GM18867 (cell line): ENCODE measurements at regions not wholly inside any gene's neighbourhood (a gene's known extent, or its start where the extent isn't known, plus 50 kb on each side); places are given as distances from the start of the nearest gene placed in this dataset.

Experiments used
- ATAC-seq: cut with Tn5 transposase; IDR thresholded peaks from one replicate; pipeline ENCODE4 v1.9.1; 2021; ENCODE audit warnings: mild to moderate bottlenecking, moderate library complexity; ENCODE audit not compliant: unreplicated experiment

DNA sequence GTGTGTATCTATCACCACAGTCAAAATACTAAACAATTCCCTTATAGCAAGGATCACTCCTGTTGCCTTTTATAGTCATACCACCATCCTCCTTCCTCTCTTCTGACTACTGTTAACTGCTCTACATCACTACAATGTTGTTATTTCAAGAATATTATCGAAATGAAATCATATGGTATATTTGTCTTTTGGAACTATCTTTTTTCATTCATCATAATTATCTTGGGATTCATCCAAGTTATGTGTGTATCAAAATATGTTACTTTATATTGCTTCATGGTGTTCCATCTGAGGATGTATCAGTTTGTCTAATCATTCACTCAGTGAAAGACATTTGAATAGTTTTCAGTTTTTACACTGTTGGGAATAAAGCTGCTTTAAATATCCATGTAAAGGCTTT is 1423.0 kb upstream of the PIK3C3 start:
- no peak for ATAC-seq

DNA sequence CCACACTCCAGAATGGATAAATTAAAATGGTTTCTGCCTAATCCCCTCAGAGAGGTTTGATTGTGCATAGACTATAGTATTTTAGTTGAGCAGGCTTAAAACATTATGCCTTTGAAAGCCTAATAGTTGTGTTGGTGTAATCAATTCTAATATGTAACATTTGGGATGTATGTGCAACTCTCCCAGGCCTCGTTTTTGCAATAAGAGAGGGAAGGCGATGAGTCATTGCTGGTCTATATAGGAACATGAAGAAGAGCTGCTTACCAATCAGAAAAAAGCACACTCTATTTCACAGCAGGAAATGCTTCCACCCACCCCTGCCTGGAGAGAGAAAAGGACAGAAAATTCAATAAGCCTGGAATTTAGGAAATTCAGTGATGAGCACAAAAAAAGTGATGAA is 1424.0 kb upstream of the PIK3C3 start:
- ATAC-seq = no peak

DNA sequence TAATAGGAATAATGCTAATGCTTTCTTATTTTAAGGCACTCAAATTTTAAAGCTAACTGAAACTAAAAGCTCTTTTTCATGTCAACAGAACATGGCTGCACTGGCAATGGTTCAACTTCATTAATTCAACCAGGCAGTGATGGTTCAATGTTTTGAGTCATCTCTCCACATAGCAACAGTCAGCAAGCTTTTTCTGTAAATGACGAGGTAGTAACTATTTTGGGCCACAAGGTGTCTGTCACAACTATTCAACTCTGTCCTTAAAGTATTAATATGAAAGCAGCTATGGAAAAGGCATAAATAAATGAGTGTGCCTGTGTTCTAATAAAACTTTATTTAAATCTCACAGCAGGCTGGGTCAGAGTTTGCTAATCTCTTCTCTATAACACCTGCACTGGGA is 1425.6 kb upstream of the PIK3C3 start:
- ATAC-seq = no peak

DNA sequence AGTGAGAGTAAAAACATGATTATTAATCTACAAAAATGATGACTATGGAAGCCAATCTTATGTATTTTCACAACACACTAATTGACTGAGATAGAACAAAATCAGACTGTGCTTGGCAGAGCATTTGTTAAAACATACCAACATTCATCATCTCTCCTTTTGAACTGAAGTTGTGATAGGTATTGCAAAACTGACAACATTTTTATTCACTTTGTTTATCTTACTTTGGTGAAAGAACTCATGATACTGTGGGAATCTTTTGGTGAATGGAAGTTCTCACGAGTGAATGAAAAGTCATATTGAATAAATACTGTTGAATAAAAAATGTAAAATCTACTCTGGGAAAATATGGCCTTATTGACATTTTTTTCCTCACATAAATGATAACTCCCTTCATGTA is 1430.2 kb upstream of the PIK3C3 start:
- ATAC-seq = no peak

DNA sequence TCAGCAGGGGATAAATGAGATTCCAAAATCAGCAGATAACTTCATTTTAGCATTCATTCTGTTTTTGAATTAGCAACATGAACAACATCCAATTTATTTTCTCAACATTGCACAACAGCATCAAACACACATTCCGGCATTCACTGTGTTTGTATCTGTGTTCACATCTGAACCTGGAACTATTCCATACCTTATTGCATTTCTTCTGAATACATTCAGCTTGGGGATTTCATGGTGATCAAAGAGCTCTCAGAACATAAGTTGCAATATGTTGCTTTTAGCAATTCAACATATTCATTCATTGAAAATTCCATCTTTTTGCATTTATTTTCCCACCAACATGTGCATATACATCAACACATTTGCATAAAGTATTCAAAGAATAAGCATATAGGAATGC is 1431.7 kb upstream of the PIK3C3 start:
- no peak for ATAC-seq

DNA sequence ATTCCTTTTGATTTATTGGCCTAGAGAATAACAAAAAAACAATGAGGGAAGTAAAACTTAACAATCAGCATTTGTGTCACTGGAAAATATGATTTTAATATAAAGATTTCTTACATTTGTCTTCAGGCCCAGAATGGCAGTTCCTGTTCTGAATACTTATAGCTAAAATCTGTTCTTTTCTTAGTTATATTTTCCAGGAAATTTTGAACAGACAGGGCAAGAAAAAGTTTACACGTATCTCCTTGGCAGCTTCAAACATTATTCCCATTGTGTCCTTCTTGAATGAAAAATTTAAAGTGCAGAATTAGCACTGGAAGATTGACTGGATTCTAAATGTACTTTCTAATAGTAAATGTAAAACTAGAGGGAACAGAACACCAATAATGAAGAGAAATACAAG is 1454.0 kb upstream of the PIK3C3 start:
- no peak for ATAC-seq

DNA sequence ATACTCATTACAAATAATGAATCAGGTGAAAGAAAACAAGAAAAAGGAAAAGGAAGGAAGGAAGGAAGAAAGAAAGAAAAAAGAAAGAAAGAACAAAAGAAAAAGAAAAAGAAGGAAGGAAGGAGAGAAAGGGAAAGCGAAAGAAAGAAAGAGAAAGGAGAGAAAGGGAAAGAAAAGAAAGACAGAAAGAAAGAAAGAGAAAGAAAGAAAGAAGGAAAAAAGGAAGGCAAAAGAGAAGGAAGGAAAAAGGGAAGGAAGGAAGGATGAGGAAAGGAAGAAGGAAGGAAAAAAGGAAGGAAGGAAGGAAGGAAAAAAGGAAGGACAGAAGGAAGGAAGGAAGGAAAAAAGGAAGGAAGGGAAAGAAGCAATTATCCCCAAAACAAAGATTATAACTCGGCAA is 1460.4 kb upstream of the PIK3C3 start:
- no peak for ATAC-seq

DNA sequence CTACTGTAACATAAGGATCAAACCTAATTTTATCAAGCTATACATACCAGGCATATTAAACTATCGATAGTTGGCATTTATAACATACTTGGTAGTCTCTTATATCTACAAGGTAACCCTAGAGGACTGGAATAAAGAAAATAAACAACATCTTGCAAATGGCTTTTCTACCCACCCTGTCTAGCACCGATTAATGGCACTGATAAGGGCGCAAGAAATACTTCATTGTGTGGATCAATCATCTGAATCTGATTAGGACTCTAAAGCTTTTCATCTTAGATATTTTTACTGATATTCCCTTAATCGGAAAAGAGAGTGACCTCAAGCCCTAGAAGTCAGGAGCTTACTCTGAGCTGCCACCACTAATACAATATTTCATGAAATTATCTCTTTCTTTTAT is 1461.7 kb upstream of the PIK3C3 start:
- no peak for ATAC-seq

DNA sequence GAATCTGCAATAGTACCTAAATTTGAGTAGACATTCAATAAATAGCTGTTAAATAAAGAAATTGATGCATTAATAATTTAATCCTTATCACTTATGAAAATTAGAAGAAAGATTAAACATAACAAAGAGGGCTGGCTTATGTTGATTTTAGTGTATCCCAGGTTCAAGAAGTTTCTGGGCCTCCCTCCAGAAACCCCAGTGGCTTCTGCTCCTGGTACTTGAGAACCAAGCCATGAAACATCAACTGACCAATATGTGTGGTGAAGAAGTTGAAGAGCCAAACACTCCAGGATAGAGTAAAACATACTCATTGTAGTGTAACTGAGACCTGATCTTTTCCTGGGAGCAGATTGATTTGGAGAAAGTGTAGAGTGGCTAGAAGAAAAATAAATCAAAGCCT is 1465.7 kb upstream of the PIK3C3 start:
- no peak for ATAC-seq

DNA sequence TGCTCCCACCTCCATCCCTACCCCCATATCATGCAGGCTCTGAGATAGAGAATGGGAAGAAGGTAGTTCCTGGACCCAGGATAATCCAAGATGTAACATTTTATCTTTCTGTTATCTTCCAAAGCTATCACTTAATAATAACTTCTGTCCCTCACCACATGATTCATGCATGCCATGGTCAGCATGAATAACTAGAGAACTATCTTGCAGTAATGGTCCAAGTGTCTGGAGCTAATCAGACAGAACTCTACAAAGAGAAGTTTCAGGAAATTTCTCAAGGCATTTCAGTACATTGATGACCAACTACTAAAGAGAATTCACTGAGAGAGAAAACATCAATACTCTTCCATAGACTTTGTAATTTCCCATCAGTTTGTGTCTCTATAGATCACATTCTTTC is 1469.7 kb upstream of the PIK3C3 start:
- no peak for ATAC-seq

DNA sequence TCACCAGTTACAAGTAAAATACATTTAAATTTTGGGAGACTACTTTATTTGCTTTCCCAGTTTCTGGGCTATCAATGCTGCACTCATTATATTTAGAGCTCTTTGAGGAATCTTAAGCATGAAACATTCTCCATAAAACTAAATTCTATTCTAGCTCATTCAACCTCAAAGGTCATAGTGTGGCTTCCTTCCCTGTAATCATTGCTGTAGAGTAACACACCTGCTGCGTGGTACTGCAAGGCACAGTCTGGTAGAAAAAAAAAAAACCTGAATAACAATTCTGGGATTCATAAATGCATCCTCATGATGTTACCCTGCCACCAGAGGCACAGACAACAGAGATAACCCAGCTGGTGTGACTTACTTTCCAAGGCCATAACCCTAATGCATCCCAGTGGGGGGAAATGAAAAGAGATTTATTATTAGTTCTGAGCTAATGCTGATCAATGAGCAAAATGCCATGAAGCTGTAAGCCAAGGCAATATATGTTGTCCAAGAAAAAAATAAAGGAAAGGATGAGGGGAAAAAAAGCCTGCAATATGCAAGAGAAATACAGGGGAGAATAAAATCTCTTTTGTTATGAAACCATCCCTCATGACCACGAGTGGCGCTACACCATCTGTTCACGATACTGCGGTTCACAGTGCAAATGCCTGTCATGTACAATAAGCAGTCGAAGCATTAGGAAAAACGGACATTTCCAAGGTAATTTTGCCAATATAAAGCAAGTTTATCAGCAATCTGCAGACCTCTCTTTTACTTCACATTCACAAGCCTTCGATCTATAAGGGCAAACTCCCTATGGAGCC is 1481.6 kb upstream of the PIK3C3 start:
- ATAC-seq = no peak

DNA sequence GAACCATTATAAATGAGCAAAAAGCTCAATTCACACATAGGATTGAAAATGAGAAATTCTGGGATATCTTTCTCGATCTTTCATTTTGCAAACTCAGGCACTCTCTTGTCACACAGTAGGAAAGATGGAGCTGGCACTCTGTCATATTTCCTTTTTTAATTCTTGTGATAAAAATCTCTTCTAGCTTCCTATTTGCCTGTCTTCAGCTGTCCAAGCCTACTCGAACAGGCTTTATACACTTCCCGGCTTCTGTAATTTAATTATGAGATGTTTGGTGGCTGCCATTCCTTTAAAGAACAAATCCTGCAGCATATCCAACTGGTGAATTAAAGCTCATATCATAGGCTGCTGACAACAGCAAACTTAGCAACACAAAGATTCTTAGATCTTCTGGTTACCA is 1484.3 kb upstream of the PIK3C3 start:
- no peak for ATAC-seq

DNA sequence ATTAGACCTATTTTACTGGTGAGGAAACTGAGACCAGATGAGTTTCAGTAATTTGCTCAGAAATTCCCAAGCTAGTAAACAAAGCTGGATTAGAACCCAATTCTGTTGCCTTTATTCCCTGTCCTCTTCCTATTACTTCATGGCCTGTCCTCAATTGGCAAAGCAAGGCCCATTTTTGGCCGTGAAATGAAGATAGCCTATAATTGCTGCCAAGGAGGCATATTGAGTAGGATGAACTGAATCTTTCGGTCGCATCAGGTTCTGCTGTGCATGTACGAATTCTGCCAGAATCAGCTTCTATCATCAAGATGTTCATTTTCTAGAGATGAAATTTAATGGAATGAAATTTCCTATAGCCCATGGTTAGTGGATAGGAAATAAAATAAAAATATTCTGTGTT is 1485.2 kb upstream of the PIK3C3 start:
- ATAC-seq = no peak

DNA sequence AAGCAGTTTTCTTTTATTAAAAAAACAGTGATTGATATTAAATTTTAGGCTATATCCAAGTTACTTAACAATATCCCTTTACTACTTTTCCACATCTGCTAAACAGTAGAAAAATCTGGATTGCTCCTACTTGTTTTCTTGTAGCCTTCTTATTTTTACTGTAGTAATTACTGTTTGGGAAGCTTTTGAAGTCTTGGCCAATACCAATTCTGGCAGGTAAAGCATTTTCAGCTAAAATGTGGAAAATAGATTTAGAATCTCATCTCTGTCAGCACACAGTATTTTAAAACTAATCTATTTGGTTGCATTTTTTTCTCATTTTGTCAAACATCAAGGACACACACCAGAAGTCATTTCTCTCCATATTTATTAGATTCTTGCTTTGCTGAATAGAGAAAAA is 1485.7 kb upstream of the PIK3C3 start:
- ATAC-seq = no peak

DNA sequence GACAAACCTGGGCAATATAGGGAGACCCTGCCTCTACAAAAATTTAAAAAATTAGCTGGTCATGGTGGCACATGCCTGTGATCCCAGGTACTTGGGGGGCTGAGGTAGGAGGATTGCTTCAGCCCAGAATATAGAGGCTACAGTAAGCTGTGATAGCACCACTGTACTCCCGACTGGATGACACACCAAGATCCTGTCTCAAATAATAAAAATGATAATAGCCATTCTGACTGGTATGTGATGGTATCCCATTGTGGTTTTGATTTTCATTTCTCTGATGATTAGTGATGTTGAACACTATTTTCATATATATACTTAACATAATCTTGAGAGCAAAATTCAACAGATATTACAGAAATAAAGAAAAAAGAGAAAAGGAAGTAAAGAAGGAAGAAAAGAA is 1491.0 kb upstream of the PIK3C3 start:
- ATAC-seq = no peak

DNA sequence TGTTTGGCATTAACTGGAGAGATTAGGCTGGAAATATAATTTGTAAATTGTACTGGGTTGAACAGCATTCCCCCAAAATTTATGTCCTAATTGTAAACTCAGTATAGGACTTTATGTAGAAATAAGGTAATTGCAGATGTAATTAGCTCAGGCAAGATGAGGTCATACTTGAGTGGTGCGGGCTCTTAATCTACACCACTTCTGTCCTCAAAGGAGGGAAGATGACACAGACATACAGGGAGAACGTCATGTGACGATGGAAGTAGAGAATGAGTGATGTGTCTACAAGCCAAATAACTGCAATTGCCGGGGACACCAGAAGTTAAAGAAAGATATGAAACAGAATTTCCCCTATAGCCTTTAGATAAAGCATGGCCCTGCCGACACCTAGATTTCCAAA is 1501.1 kb upstream of the PIK3C3 start:
- no peak for ATAC-seq

DNA sequence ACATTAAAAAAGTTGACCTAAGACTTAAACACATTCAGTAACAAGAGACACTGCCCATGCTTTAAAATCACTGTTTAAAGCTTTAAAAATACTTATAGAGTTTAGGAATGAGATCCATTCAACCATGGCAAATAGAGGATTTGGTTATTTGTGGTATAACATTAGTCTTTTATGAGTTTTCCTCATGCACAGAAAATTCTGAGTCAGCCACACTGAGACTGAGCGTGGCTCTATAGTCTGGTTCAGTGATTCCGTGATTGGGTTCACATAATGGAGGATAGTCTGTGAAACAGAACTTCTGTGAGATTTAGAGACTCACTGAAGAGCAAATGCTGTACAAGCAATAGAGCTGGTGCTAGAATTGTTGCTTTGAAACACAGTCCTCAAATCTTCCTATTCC is 1502.4 kb upstream of the PIK3C3 start:
- no peak for ATAC-seq

DNA sequence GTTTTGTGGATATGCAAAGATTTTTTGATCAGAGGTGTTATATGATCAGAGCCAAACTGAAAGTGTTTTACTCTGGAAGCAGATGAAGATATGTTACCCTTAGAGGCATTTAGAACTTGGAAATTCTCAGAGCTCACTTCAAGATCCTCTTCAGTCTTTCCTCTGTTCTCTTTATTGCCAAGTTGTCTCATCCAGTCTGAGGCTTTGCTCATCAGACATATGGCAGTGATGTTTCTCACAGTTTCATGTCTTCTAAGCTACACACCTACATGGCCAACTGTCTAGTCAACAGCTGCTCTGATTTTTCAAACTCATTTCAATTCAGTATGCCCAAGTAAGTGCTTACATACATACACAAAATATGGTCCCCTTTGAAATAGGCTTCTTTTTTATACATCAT is 1504.3 kb upstream of the PIK3C3 start:
- no peak for ATAC-seq

DNA sequence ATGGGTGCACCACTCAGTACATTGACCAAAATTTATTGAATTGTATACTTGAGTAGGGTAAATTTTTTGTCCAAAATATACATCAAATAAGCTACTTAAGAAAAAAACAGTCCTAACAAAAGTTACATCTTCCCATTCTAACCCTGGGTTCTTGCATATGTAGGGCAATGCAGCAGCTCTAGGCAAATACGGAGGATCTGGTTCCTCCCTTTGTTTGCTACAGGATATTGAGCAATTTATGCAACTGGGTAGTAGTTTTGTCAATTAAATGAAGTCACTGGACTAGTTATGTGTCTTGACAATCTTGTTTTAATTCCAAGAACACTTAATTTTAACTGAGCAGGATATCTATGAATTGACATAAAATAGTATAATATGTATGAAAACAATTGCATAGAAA is 1507.2 kb upstream of the PIK3C3 start:
- no peak for ATAC-seq

DNA sequence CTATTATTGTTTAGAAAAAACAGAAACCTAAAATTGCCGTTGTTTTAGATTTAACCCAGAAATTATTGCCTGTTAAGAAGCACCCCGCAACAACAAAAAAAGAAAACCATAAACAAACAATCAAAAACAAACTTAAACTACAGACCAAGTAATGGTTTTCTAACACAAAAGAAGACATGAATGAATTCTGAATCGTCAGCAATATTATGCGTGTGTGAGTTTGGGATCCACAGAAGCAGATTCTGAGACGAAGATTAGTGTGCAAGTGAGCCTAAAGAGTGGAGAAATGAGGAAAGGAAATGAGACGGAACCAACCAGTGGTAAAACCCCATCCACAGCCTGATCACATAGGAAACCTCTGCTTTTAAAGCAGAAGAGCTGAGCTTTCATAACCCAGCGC is 1514.9 kb upstream of the PIK3C3 start:
- ATAC-seq = no peak

DNA sequence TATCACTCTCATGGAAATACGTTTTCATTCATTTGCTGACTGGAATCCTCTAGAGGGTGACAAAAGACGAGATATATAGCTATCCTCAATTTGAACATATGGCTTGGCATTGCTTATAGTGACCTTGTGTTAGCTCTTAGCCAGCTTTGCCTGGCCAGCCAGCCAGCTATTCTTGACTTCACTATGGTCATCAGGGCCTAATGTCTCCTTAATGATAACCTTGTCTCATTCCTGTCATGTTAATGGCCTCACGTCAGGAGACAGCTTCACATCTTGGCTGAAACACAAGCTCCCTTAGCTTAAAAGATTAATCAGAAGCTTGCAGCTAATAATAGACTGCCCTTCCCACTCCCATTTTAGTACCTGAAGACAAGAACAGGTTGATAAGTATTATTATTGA is 1517.5 kb upstream of the PIK3C3 start:
- ATAC-seq = no peak

DNA sequence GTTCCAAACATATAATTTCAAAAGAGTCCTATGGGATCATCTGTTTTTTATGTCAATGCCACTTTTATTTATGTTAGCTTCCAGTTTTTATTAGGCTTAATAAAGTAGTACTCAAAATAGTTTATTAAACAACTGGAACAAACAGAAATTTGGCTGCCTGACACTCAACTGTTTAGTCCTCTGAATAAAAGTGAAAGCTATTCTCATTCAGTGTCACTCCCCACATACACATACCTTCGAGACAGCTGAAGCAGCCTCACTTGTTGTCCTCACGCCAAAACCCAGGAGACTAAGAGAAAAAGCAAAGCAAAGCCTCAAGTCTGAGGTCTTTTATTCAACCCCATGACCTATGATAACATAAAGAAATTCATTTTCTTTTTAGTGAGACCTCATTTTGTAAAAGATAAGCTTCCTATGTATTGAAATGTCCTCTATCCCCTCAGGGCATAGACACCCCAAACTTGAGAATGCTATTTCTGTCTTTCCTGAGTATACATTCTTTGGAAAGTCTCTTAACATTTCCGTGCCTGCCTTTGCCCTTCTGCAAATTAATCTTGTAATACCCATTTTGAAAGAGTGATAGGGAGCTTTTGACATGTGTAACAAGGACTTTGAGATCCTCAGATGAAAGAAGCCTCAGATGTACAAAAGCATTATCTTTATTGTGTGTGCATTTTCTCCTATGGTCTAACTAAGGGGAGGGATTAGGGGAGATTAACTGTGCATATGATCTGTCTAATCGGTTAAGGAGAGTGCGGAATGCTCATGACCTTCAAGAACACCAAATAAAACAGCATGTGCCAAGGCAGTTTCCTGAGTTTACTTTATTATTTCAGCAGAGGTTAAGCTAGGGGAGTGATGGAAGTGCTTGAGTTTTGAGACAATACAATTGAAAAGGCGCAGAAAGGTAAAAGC is 1523.7 kb upstream of the PIK3C3 start:
- no peak for ATAC-seq
